DOHH2 (cell line): ENCODE measurements at regions not wholly inside any gene's neighbourhood (a gene's known extent, or its start where the extent isn't known, plus 50 kb on each side); places are given as distances from the start of the nearest gene placed in this dataset.

ENCODE experiments used
- H3F3A ChIP-seq: fragments of 200-600 bp; sonication (generic), shearing (Covaris generic); 2 replicates; pipeline ENCODE4 v1.6.0; 2016; ENCODE audit warnings: antibody characterized with exemption, mild to moderate bottlenecking; ENCODE audit not compliant: control insufficient read depth, insufficient read depth
- H3K27ac ChIP-seq: fragments of 200-600 bp; sonication (generic); 2 replicates; pipeline ENCODE4 v1.5.1; 2014; ENCODE audit warnings: low read depth, mild to moderate bottlenecking, low read length, moderate library complexity
- H3K27me3 ChIP-seq: fragments of 200-600 bp; sonication (generic); 2 replicates; pipeline ENCODE4 v1.6.1; 2014; ENCODE audit warnings: mild to moderate bottlenecking, low read length, mixed read lengths; ENCODE audit not compliant: control insufficient read depth
- H3K36me3 ChIP-seq: fragments of 200-600 bp; sonication (generic); 2 replicates; pipeline ENCODE4 v1.6.1; 2014; ENCODE audit warnings: mild to moderate bottlenecking, low read length, moderate library complexity, mixed read lengths; ENCODE audit not compliant: control insufficient read depth
- H3K4me1 ChIP-seq: fragments of 200-600 bp; sonication (generic); 2 replicates; pipeline ENCODE4 v1.6.1; 2014; ENCODE audit warnings: mild to moderate bottlenecking, low read length, mixed read lengths; ENCODE audit not compliant: control insufficient read depth
- H3K4me2 ChIP-seq: fragments of 200-600 bp; sonication (generic); 2 replicates; pipeline ENCODE4 v1.6.0; 2014; ENCODE audit warnings: mild to moderate bottlenecking, low read length, moderate library complexity
- H3K4me3 ChIP-seq: fragments of 200-600 bp; sonication (generic); 2 replicates; pipeline ENCODE4 v1.5.1; 2014; ENCODE audit warnings: mild to moderate bottlenecking, low read length, mixed read lengths
- H3K79me2 ChIP-seq: fragments of 200-600 bp; sonication (generic); 2 replicates; pipeline ENCODE4 v1.6.1; 2014; ENCODE audit warnings: mild to moderate bottlenecking, low read length, mixed read lengths; ENCODE audit not compliant: control insufficient read depth
- H3K9me2 ChIP-seq: fragments of 200-600 bp; sonication (generic); replicated peaks from 2 replicates; pipeline ENCODE4 v1.6.1; 2014; ENCODE audit warnings: mild to moderate bottlenecking, low read length, mixed read lengths; ENCODE audit not compliant: control insufficient read depth
- H3K9me3 ChIP-seq: fragments of 200-600 bp; sonication (generic); 2 replicates; pipeline ENCODE4 v1.6.1; 2014; ENCODE audit warnings: antibody characterized with exemption, low read length, mixed read lengths; ENCODE audit not compliant: control insufficient read depth, insufficient read depth
- H4K20me1 ChIP-seq: fragments of 200-600 bp; sonication (generic); 2 replicates; pipeline ENCODE4 v1.6.0; 2014; ENCODE audit warnings: low read depth, mild to moderate bottlenecking, antibody characterized with exemption, low read length, moderate library complexity; ENCODE audit not compliant: control insufficient read depth, insufficient read depth
- EZH2phosphoT487 ChIP-seq: fragments of 200-600 bp; sonication (generic); IDR thresholded peaks from 2 replicates; pipeline ENCODE4 v1.6.1; 2017; ENCODE audit warnings: borderline replicate concordance, mild to moderate bottlenecking, antibody characterized with exemption, low read length, moderate library complexity, mixed read lengths
- TF ChIP-seq, protein P1 (sequence below): fragments of 200-600 bp; sonication (generic); IDR thresholded peaks from one replicate; pipeline ENCODE4 v1.5.1; 2014; ENCODE audit warnings: antibody characterized with exemption, mild to moderate bottlenecking, low read depth, low read length; ENCODE audit not compliant: poor library complexity, severe bottlenecking

GRCh38 chr13:44694291-44694690, 118.2 kb upstream of the TSC22D1 start:
- Histone ChIP-seq H3K79me2 (no peaks in the 10 kb centered on the region), H3K4me1 (no peaks in the 10 kb centered on the region), H3K4me2 (no peak overlapping the region), H3K27me3 (no peaks in the 10 kb centered on the region), H4K20me1 (no peaks in the 10 kb centered on the region), H3K36me3 (no peaks in the 10 kb centered on the region), H3F3A (no peaks in the 10 kb centered on the region), H3K9me2 (no peaks in the 10 kb centered on the region), H3K27ac (no peak overlapping the region), H3K9me3 (no peaks in the 10 kb centered on the region), H3K4me3 (no peak overlapping the region)
- TF ChIP-seq, protein P1, sequence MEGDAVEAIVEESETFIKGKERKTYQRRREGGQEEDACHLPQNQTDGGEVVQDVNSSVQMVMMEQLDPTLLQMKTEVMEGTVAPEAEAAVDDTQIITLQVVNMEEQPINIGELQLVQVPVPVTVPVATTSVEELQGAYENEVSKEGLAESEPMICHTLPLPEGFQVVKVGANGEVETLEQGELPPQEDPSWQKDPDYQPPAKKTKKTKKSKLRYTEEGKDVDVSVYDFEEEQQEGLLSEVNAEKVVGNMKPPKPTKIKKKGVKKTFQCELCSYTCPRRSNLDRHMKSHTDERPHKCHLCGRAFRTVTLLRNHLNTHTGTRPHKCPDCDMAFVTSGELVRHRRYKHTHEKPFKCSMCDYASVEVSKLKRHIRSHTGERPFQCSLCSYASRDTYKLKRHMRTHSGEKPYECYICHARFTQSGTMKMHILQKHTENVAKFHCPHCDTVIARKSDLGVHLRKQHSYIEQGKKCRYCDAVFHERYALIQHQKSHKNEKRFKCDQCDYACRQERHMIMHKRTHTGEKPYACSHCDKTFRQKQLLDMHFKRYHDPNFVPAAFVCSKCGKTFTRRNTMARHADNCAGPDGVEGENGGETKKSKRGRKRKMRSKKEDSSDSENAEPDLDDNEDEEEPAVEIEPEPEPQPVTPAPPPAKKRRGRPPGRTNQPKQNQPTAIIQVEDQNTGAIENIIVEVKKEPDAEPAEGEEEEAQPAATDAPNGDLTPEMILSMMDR: no peak
- TF ChIP-seq EZH2phosphoT487: no peak

GRCh38 chr13:44693156-44693764, 117.1 kb upstream of the TSC22D1 start:
- Histone ChIP-seq H3K9me3 (no peaks in the 10 kb centered on the region), H3K79me2 (no peaks in the 10 kb centered on the region), H3F3A (no peaks in the 10 kb centered on the region), H3K4me3 (no peak overlapping the region), H3K27me3 (no peaks in the 10 kb centered on the region), H4K20me1 (no peaks in the 10 kb centered on the region), H3K4me2 (no peak overlapping the region), H3K27ac (no peak overlapping the region), H3K4me1 (no peaks in the 10 kb centered on the region), H3K9me2 (no peaks in the 10 kb centered on the region), H3K36me3 (no peaks in the 10 kb centered on the region)
- no peak for TF ChIP-seq EZH2phosphoT487
- TF ChIP-seq, protein P1: no peak

DNA sequence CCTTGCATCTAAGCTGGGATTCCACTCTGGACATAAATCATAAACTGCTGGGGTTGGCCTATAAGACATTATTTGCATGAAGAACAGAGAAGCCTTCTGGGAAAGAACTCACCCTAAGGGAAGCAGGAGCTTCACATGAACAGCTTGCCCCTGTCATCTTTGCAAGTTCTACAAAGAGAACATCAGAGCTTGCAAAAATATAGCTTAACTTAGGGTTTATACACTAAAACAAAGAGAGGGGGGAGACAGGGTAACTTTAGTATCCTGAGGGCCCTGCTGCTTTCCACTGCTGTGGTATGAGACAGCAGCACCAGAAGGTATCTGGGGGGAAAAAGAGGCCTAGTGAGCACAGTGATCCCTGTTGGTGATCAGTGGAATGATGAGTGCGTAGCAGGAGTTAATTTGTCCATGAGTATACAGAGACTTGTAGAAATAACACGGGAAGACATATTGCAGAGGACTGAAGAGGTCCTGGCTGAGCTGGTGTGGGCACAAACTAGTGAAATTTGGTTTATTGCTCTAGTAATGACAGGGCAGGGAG, 116.1 kb upstream of the TSC22D1 start:
- H3K27me3 ChIP-seq: no peaks in the 10 kb centered on the region
- no peaks in the 10 kb centered on the region for H3K79me2 ChIP-seq
- no peak overlapping the region for H3K27ac ChIP-seq
- no peaks in the 10 kb centered on the region for H3K9me3 ChIP-seq
- TF ChIP-seq, protein P1: no peak
- TF ChIP-seq EZH2phosphoT487: no peak
- H3K4me3 ChIP-seq: no peak overlapping the region
- no peaks in the 10 kb centered on the region for H4K20me1 ChIP-seq
- H3K9me2 ChIP-seq: no peaks in the 10 kb centered on the region
- no peak overlapping the region for H3K4me2 ChIP-seq
- H3K36me3 ChIP-seq: no peaks in the 10 kb centered on the region
- H3F3A ChIP-seq: no peaks in the 10 kb centered on the region
- no peaks in the 10 kb centered on the region for H3K4me1 ChIP-seq
